T-cell (primary cell): ENCODE measurements at regions not wholly inside any gene's neighbourhood (a gene's known extent, or its start where the extent isn't known, plus 50 kb on each side); places are given as distances from the start of the nearest gene placed in this dataset.

ENCODE experiments used
- ATAC-seq, 4 experiments: fragments of 200-7000 bp in 3 of 4; fragments of 150-1000 bp in 1 of 4; cut with Tn5 transposase; replicated peaks in 1 of 4; 1 replicate in 3 of 4; 2 replicates in 1 of 4; pipeline ENCODE4 v1.10.0; 2021; ENCODE audit warnings: moderate library complexity in 3 of 4, mild to moderate bottlenecking in 2 of 4, moderate number of reproducible peaks in 1 of 4
- CTCF ChIA-PET, 2 donors: fragments of 300-600 bp; sonication (Branson Sonifier 250); formaldehyde crosslinking; loops; one replicate each; lab custom pipeline; 2022; ENCODE audit warnings: antibody characterized with exemption in 2 of 2; lab: Charles Lee
- POLR2A ChIA-PET, 2 donors: fragments of 300-600 bp; sonication (Branson Sonifier 250); formaldehyde crosslinking; loops; one replicate each; lab custom pipeline; 2022; ENCODE audit warnings: antibody characterized with exemption in 2 of 2; lab: Charles Lee
- DNase-seq, 35 experiments: peaks; one replicate each; pipeline versions ENCODE4 v3.0.0 to v3.0.0-alpha.2; 2013 to 2023
- H3K27ac ChIP-seq: one replicate; pipeline ENCODE4 v1.5.1; 2013; ENCODE audit warnings: low read length
- H3K27me3 ChIP-seq, 2 experiments: replicated peaks in 1 of 2; 1 replicate in 1 of 2; 2 replicates in 1 of 2; pipeline versions ENCODE4 v1.6.1 to v1.7.0; 2013; ENCODE audit warnings: low read length in 1 of 2, mixed read lengths in 1 of 2; ENCODE audit not compliant: control insufficient read depth in 2 of 2, insufficient read depth in 2 of 2; ENCODE audit errors: extremely low read depth in 1 of 2
- H3K36me3 ChIP-seq, 2 donors: 1 replicate in 1 of 2; 2 replicates in 1 of 2; pipeline versions ENCODE4 v1.6.1 to v1.7.0; 2013; ENCODE audit warnings: low read length in 1 of 2; ENCODE audit not compliant: control insufficient read depth in 2 of 2, insufficient read depth in 1 of 2; ENCODE audit errors: extremely low read depth in 1 of 2
- H3K4me1 ChIP-seq, 2 experiments: 1 replicate in 1 of 2; 2 replicates in 1 of 2; pipeline versions ENCODE4 v1.6.1 to v1.7.0; 2013; ENCODE audit warnings: low read length in 2 of 2, mixed read lengths in 1 of 2; ENCODE audit not compliant: insufficient read depth in 2 of 2, control insufficient read depth in 1 of 2; ENCODE audit errors: extremely low read depth in 1 of 2
- H3K4me3 ChIP-seq, 2 donors: 1 replicate in 1 of 2; 2 replicates in 1 of 2; pipeline versions ENCODE4 v1.5.1 to v1.7.0; 2013; ENCODE audit warnings: mild to moderate bottlenecking in 2 of 2, low read length in 1 of 2, moderate library complexity in 1 of 2; ENCODE audit not compliant: control insufficient read depth in 1 of 2; ENCODE audit errors: extremely low read depth in 1 of 2
- H3K9me3 ChIP-seq: 2 replicates; pipeline ENCODE4 v1.7.0; 2013
- H3K27ac Mint-ChIP-seq, 2 donors: one replicate each; pipeline ENCODE4 v1.8.0; 2020 to 2021; ENCODE audit warnings: mild to moderate bottlenecking in 2 of 2, mixed read lengths in 2 of 2
- H3K27me3 Mint-ChIP-seq, 2 donors: one replicate each; pipeline ENCODE4 v1.8.0; 2021 to 2022; ENCODE audit warnings: mixed read lengths in 2 of 2
- H3K36me3 Mint-ChIP-seq: one replicate; pipeline ENCODE4 v1.8.0; 2021; ENCODE audit warnings: mixed read lengths
- H3K4me1 Mint-ChIP-seq, 3 donors: one replicate each; pipeline ENCODE4 v1.8.0; 2020 to 2022; ENCODE audit warnings: mixed read lengths in 3 of 3, mild to moderate bottlenecking in 1 of 3
- H3K4me3 Mint-ChIP-seq, 3 donors: one replicate each; pipeline ENCODE4 v1.8.0; 2020 to 2022; ENCODE audit warnings: mild to moderate bottlenecking in 3 of 3, mixed read lengths in 3 of 3, moderate library complexity in 3 of 3
- H3K9me3 Mint-ChIP-seq, 3 donors: one replicate each; pipeline ENCODE4 v1.8.0; 2020 to 2022; ENCODE audit warnings: mixed read lengths in 3 of 3
- WGBS: methylation state at CpG from one replicate; pipeline ENCODE4 v1.1.5; 2013; ENCODE audit warnings: missing lambda C conversion rate; ENCODE audit not compliant: insufficient coverage; 5-methylcytosine and 5-hydroxymethylcytosine counted together

- Histone ChIP-seq H3K4me3 (no peak overlapping the region), H3K27ac (no peak overlapping the region), H3K9me3 (no peaks in the 10 kb centered on the region), H3K27me3 (no peaks in the 10 kb centered on the region), H3K4me1 (no peaks in the 10 kb centered on the region), H3K36me3 (no peaks in the 10 kb centered on the region)
- Mint-ChIP-seq H3K27ac (no peak overlapping the region), H3K9me3 (peaks cover 3 to 9% (median 9%) of the 10 kb centered on the region in 3 donors), H3K36me3 (no peaks in the 10 kb centered on the region), H3K27me3 (no peaks in the 10 kb centered on the region), H3K4me1 (no peaks in the 10 kb centered on the region), H3K4me3 (no peak overlapping the region)
- WGBS: 67% methylated on average over 1 of the region's 1 CpG
- ChIA-PET POLR2A (no interaction called here), CTCF (no interaction called here)
- ATAC-seq (no peak), DNase-seq (no peak)
These were observed 953.8 kb downstream of the IGSF11 start for GRCh38 chr3:118080889-118081288.

- H3K4me3 Mint-ChIP-seq: no peak overlapping the region
- WGBS: no CpG with 5 or more reads among the region's 3 CpGs
- peaks cover 11 to 27% (median 18%) of the 10 kb centered on the region in 3 donors for H3K9me3 Mint-ChIP-seq
- ATAC-seq: no peak
- no peaks in the 10 kb centered on the region for H3K27me3 Mint-ChIP-seq
- H3K27me3 ChIP-seq: no peaks in the 10 kb centered on the region
- H3K9me3 ChIP-seq: no peaks in the 10 kb centered on the region
- no peak overlapping the region for H3K4me3 ChIP-seq
- H3K36me3 Mint-ChIP-seq: no peaks in the 10 kb centered on the region
- POLR2A ChIA-PET: no interaction called here
- H3K4me1 ChIP-seq: no peaks in the 10 kb centered on the region
- H3K36me3 ChIP-seq: no peaks in the 10 kb centered on the region
- DNase-seq: no peak
- no peaks in the 10 kb centered on the region for H3K4me1 Mint-ChIP-seq
- no peak overlapping the region for H3K27ac ChIP-seq
- no peak overlapping the region for H3K27ac Mint-ChIP-seq
- CTCF ChIA-PET: no interaction called here
These were observed 946.0 kb downstream of the IGSF11 start for GRCh38 chr3:118088696-118089095.

GRCh38 chr3:118089563-118089962 is 945.1 kb downstream of the IGSF11 start:
- H3K27me3 ChIP-seq: no peaks in the 10 kb centered on the region
- H3K4me3 ChIP-seq: no peak overlapping the region
- Mint-ChIP-seq H3K4me1 (no peaks in the 10 kb centered on the region), H3K9me3 (peaks cover 11 to 36% (median 25%) of the 10 kb centered on the region in 3 donors), H3K4me3 (no peak overlapping the region), H3K27me3 (no peaks in the 10 kb centered on the region), H3K27ac (no peak overlapping the region), H3K36me3 (no peaks in the 10 kb centered on the region)
- no peaks in the 10 kb centered on the region for H3K9me3 ChIP-seq
- POLR2A ChIA-PET: no interaction called here
- H3K36me3 ChIP-seq: no peaks in the 10 kb centered on the region
- no CpG with 5 or more reads among the region's 1 CpG for WGBS
- no peak overlapping the region for H3K27ac ChIP-seq
- H3K4me1 ChIP-seq: no peaks in the 10 kb centered on the region
- CTCF ChIA-PET: no interaction called here
- DNase-seq (no peak), ATAC-seq (no peak)

- ATAC-seq (no peak), DNase-seq (no peak)
- CTCF ChIA-PET: no interaction called here
- peaks cover 11 to 33% (median 27%) of the 10 kb centered on the region in 3 donors for H3K9me3 Mint-ChIP-seq
- no peak overlapping the region for H3K27ac ChIP-seq
- no peaks in the 10 kb centered on the region for H3K36me3 ChIP-seq
- H3K36me3 Mint-ChIP-seq: no peaks in the 10 kb centered on the region
- no peaks in the 10 kb centered on the region for H3K9me3 ChIP-seq
- no peak overlapping the region for H3K4me3 Mint-ChIP-seq
- no peaks in the 10 kb centered on the region for H3K27me3 Mint-ChIP-seq
- no peaks in the 10 kb centered on the region for H3K4me1 Mint-ChIP-seq
- POLR2A ChIA-PET: no interaction called here
- H3K4me3 ChIP-seq: no peak overlapping the region
- 80% methylated on average over 1 of the region's 2 CpGs for WGBS
- no peaks in the 10 kb centered on the region for H3K27me3 ChIP-seq
- H3K27ac Mint-ChIP-seq: no peak overlapping the region
- H3K4me1 ChIP-seq: no peaks in the 10 kb centered on the region
These were observed 937.4 kb downstream of the IGSF11 start for GRCh38 chr3:118097226-118097625.

GRCh38 chr3:118097660-118098059 is 937.0 kb downstream of the IGSF11 start:
- no peak overlapping the region for H3K27ac ChIP-seq
- no peak overlapping the region for H3K27ac Mint-ChIP-seq
- H3K9me3 Mint-ChIP-seq: peaks cover 11 to 29% (median 23%) of the 10 kb centered on the region in 3 donors
- H3K36me3 Mint-ChIP-seq: no peaks in the 10 kb centered on the region
- no peak for DNase-seq
- no peaks in the 10 kb centered on the region for H3K27me3 ChIP-seq
- no CpG with 5 or more reads among the region's 1 CpG for WGBS
- no peaks in the 10 kb centered on the region for H3K4me1 ChIP-seq
- no peaks in the 10 kb centered on the region for H3K4me1 Mint-ChIP-seq
- no peak for ATAC-seq
- ChIA-PET CTCF (no interaction called here), POLR2A (no interaction called here)
- no peaks in the 10 kb centered on the region for H3K27me3 Mint-ChIP-seq
- no peak overlapping the region for H3K4me3 Mint-ChIP-seq
- no peaks in the 10 kb centered on the region for H3K36me3 ChIP-seq
- H3K4me3 ChIP-seq: no peak overlapping the region
- H3K9me3 ChIP-seq: no peaks in the 10 kb centered on the region

GRCh38 chr3:118098827-118099226 is 935.8 kb downstream of the IGSF11 start:
- Histone ChIP-seq H3K4me3 (no peak overlapping the region), H3K36me3 (no peaks in the 10 kb centered on the region), H3K4me1 (no peaks in the 10 kb centered on the region), H3K9me3 (no peaks in the 10 kb centered on the region), H3K27ac (no peak overlapping the region), H3K27me3 (no peaks in the 10 kb centered on the region)
- peaks cover 17 to 25% (median 17%) of the 10 kb centered on the region in 3 donors for H3K9me3 Mint-ChIP-seq
- DNase-seq: no peak
- H3K4me3 Mint-ChIP-seq: no peak overlapping the region
- no peak overlapping the region for H3K27ac Mint-ChIP-seq
- no peaks in the 10 kb centered on the region for H3K4me1 Mint-ChIP-seq
- ChIA-PET CTCF (no interaction called here), POLR2A (no interaction called here)
- no CpG with 5 or more reads among the region's 1 CpG for WGBS
- H3K27me3 Mint-ChIP-seq: no peaks in the 10 kb centered on the region
- H3K36me3 Mint-ChIP-seq: no peaks in the 10 kb centered on the region
- ATAC-seq: no peak

GRCh38 chr3:118101891-118102290 is 932.8 kb downstream of the IGSF11 start:
- no peak overlapping the region for H3K27ac ChIP-seq
- ATAC-seq (no peak), DNase-seq (no peak)
- no peaks in the 10 kb centered on the region for H3K4me1 ChIP-seq
- POLR2A ChIA-PET: no interaction called here
- Mint-ChIP-seq H3K36me3 (no peaks in the 10 kb centered on the region), H3K4me1 (no peaks in the 10 kb centered on the region), H3K4me3 (no peak overlapping the region), H3K27me3 (no peaks in the 10 kb centered on the region), H3K9me3 (peaks cover 0 to 21% (median 13%) of the 10 kb centered on the region in 3 donors), H3K27ac (no peak overlapping the region)
- no peaks in the 10 kb centered on the region for H3K36me3 ChIP-seq
- no peaks in the 10 kb centered on the region for H3K9me3 ChIP-seq
- no CpG with 5 or more reads among the region's 2 CpGs for WGBS
- CTCF ChIA-PET: no interaction called here
- no peaks in the 10 kb centered on the region for H3K27me3 ChIP-seq
- no peak overlapping the region for H3K4me3 ChIP-seq
